GM12878 (cell line): ENCODE measurements at regions not wholly inside any gene's neighbourhood (a gene's known extent, or its start where the extent isn't known, plus 50 kb on each side); places are given as distances from the start of the nearest gene placed in this dataset.

Experiments
- ATAC-seq: fragments of 200-7000 bp; cut with Tn5 transposase; 3 replicates; pipeline ENCODE4 v1.9.1; 2020; ENCODE audit warnings: mild to moderate bottlenecking, moderate library complexity
- BruUV-seq: library from RNA; stranded (reverse); fragments of 400-500 nt; replicated peaks from 2 replicates; lab custom pipeline; 2021; lab: Mats Ljungman, UMichigan
- CTCF ChIA-PET: fragments of 300-600 bp; sonication (Branson Sonifier 250); formaldehyde crosslinking; extraction: SDS; loops from one replicate; lab custom pipeline; 2021; ENCODE audit warnings: inconsistent platforms; lab: Yijun Ruan, JAX
- POLR2A ChIA-PET: fragments of 350-600 bp; formaldehyde crosslinking; extraction: SDS; loops from one replicate; lab custom pipeline; 2021; ENCODE audit warnings: inconsistent platforms; lab: Charles Lee
- RAD21 ChIA-PET: fragments of 300-600 bp; sonication (Branson Sonifier 250); formaldehyde crosslinking; loops from one replicate; lab custom pipeline; 2023; ENCODE audit warnings: antibody characterized with exemption; ENCODE audit not compliant: unreplicated experiment; lab: Charles Lee
- SMC1A ChIA-PET: fragments of 300-600 bp; sonication (Branson Sonifier 250); formaldehyde crosslinking; loops from one replicate; lab custom pipeline; 2023; ENCODE audit not compliant: unreplicated experiment, uncharacterized antibody; lab: Charles Lee
- DNase-seq: peaks from one replicate; pipeline ENCODE4 v3.0.0-alpha.2; 2011; ENCODE audit warnings: low read depth, low spot score
- FAIRE-seq: peaks from 3 replicates; lab custom pipeline; 2011; peaks lifted over from hg19 to GRCh38; lab: Jason Lieb, UNC
- H2AFZ ChIP-seq: 2 replicates; pipeline ENCODE4 v1.6.0; 2011; ENCODE audit warnings: low read depth, low read length, control low read depth; ENCODE audit not compliant: control insufficient read depth
- H3K27ac ChIP-seq: 2 replicates; pipeline ENCODE4 v1.5.1; 2011; ENCODE audit warnings: control low read depth; ENCODE audit not compliant: control insufficient read depth, insufficient read depth
- H3K27me3 ChIP-seq, 2 experiments: replicated peaks in 1 of 2; 2 replicates each; pipeline versions ENCODE4 v1.6.0 to v1.6.1; 2011; ENCODE audit warnings: low read length in 1 of 2; ENCODE audit not compliant: control insufficient read depth in 2 of 2, insufficient read depth in 2 of 2
- H3K36me3 ChIP-seq, 2 experiments: 2 replicates each; pipeline ENCODE4 v1.5.1; 2011; ENCODE audit warnings: low read length in 1 of 2; ENCODE audit not compliant: control insufficient read depth in 2 of 2, insufficient read depth in 2 of 2
- H3K4me1 ChIP-seq: 2 replicates; pipeline ENCODE4 v1.6.1; 2011; ENCODE audit warnings: mild to moderate bottlenecking, low read length, moderate library complexity, mixed read lengths; ENCODE audit not compliant: control insufficient read depth, insufficient read depth
- H3K4me2 ChIP-seq: 2 replicates; pipeline ENCODE4 v1.6.0; 2011; ENCODE audit warnings: control low read depth; ENCODE audit not compliant: control insufficient read depth, insufficient read depth
- H3K4me3 ChIP-seq: fragments of 200-600 bp; sonication (generic); 2 replicates; pipeline ENCODE4 v1.5.1; 2016
- H3K79me2 ChIP-seq: 2 replicates; pipeline ENCODE4 v1.6.0; 2011; ENCODE audit warnings: low read length; ENCODE audit not compliant: control insufficient read depth, insufficient read depth
- H3K9ac ChIP-seq: 2 replicates; pipeline ENCODE4 v1.8.0; 2011; ENCODE audit warnings: low read length, control low read depth, mixed read lengths; ENCODE audit not compliant: control insufficient read depth, insufficient read depth
- H3K9me3 ChIP-seq: replicated peaks from 3 replicates; pipeline ENCODE4 v1.5.1; 2011; ENCODE audit warnings: mild to moderate bottlenecking, low read length; ENCODE audit not compliant: control insufficient read depth, insufficient read depth
- H4K20me1 ChIP-seq: 2 replicates; pipeline ENCODE4 v1.6.0; 2011; ENCODE audit not compliant: control insufficient read depth, insufficient read depth
- ASH2L ChIP-seq: fragments of 300-600, 200-600 bp; sonication (generic); IDR thresholded peaks from 2 replicates; pipeline ENCODE4 v1.6.1; 2017; ENCODE audit warnings: low read depth, mild to moderate bottlenecking, borderline replicate concordance
- EZH2 ChIP-seq: IDR thresholded peaks from 2 replicates; pipeline ENCODE4 v1.6.1; 2012; ENCODE audit warnings: low read depth, mild to moderate bottlenecking, control low read depth, inconsistent platforms, low read length, borderline replicate concordance; ENCODE audit not compliant: control insufficient read depth
- JUND ChIP-seq: IDR thresholded peaks from 2 replicates; pipeline ENCODE4 v1.6.1; 2012; ENCODE audit warnings: low read depth, mild to moderate bottlenecking, low read length, improper control_type of control experiment, moderate library complexity
- NFYA ChIP-seq: IDR thresholded peaks from 2 replicates; pipeline ENCODE4 v1.6.1; 2011; ENCODE audit warnings: low read depth, mild to moderate bottlenecking, low read length, improper control_type of control experiment, borderline replicate concordance
- POU2F2 ChIP-seq: IDR thresholded peaks from 3 replicates; pipeline ENCODE4 v1.6.1; 2011; ENCODE audit warnings: low read depth, mild to moderate bottlenecking, low read length, borderline replicate concordance
- SKIL ChIP-seq: fragments of 450-650 bp; IDR thresholded peaks from 2 replicates; pipeline ENCODE4 v1.6.1; 2017; ENCODE audit warnings: mild to moderate bottlenecking, low read depth, inconsistent platforms; ENCODE audit not compliant: poor library complexity, severe bottlenecking
- SPI1 ChIP-seq: IDR thresholded peaks from 2 replicates; pipeline ENCODE4 v1.6.1; 2011; ENCODE audit warnings: low read depth, mild to moderate bottlenecking, low read length, moderate library complexity, borderline replicate concordance; ENCODE audit not compliant: insufficient read depth
- TCF3 ChIP-seq: IDR thresholded peaks from 2 replicates; pipeline ENCODE4 v1.6.1; 2012; ENCODE audit warnings: low read depth, mild to moderate bottlenecking, low read length, borderline replicate concordance; ENCODE audit not compliant: insufficient read depth
- YBX1 ChIP-seq: fragments of 450-650 bp; IDR thresholded peaks from 2 replicates; pipeline ENCODE4 v1.6.1; 2016; ENCODE audit warnings: antibody characterized with exemption
- WGBS: methylation state at CpG from one replicate; pipeline ENCODE4 v1.1.6; 2016; ENCODE audit warnings: low lambda C conversion rate; ENCODE audit not compliant: insufficient replicate concordance, insufficient coverage; ENCODE audit errors: missing lambda C conversion rate; 5-methylcytosine and 5-hydroxymethylcytosine counted together
- in situ Hi-C: fragments of 300-500 bp; cut with MboI; formaldehyde crosslinking; loops from 9 replicates; pipeline ENCODE4 v1.14.3; 2018; ENCODE audit warnings: mixed read lengths
- intact Hi-C: fragments of 100-400 bp; cut with micrococcal nuclease; formaldehyde crosslinking; loops from one replicate; pipeline ENCODE4 v1.14.2; 2022; ENCODE audit not compliant: unreplicated experiment
- TF ChIP-seq, protein P1 (sequence below): fragments of 450-650 bp; IDR thresholded peaks from 2 replicates; pipeline ENCODE4 v1.6.1; 2017; ENCODE audit warnings: mild to moderate bottlenecking, moderate library complexity
- TF ChIP-seq, protein P2 (sequence below): IDR thresholded peaks from 2 replicates; pipeline ENCODE4 v1.6.1; 2011; ENCODE audit warnings: borderline replicate concordance, low read depth, mild to moderate bottlenecking, moderate library complexity, low read length; ENCODE audit not compliant: insufficient read depth, poor library complexity, severe bottlenecking

DNA sequence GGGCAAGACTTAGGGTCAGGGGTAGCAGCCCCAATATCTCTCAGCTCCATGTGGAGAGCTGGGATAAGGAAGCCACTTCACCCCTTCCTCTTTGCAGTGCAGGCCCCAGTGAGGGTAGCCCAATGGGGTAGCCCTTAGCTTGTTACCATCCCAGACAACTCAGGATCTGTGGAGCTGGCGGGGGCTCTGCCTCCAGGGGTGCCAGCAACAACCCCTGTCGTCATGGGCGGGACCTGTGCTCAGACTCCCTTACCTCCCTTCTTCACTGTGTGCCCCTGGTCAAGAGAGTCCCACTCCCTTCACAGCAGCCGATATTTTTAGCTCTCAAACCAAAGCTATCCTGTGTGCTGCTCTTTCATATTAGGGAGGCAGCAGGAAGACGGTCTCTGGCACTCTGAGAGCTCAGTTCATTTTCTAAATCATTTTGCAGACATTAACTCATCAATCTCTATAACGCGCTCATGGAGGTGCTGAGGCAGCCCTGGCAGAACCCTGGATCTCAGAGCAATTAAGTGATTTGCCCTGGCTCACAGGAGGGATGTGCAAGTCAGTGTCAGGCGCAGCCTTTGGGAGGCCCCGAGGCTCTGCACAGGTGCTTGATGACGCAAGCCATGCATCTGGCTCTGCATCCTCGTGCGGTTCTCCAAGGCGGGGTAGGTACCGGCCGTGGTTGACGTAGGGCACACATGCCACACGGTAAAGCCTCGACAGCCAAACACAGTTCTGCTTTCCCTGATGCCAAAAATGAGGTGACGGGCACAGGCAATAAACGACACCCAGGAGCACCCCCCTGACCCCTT is 357.6 kb downstream of the SHANK2 start:
- Histone ChIP-seq H3K9ac (no peak overlapping the region), H3K4me1 (no peaks in the 10 kb centered on the region), H3K4me2 (no peak overlapping the region), H3K36me3 (no peaks in the 10 kb centered on the region), H3K27me3 (no peaks in the 10 kb centered on the region), H3K79me2 (no peaks in the 10 kb centered on the region), H2AFZ (no peak overlapping the region), H3K27ac (no peak overlapping the region), H4K20me1 (no peaks in the 10 kb centered on the region), H3K9me3 (peaks cover 1% of the 10 kb centered on the region; the same call in 2 of the 3 replicates), H3K4me3 (no peak overlapping the region)
- WGBS: 37% methylated on average over 20 of the region's 20 CpGs
- FAIRE-seq (no peak), ATAC-seq (no peak), DNase-seq (no peak)
- intact Hi-C loops (no loop called here), in situ Hi-C loops (no loop called here)
- CTCF ChIA-PET: no interaction called here
- SMC1A ChIA-PET: no interaction called here
- BruUV-seq: no TSS peak
- POLR2A ChIA-PET: no interaction called here
- RAD21 ChIA-PET: no interaction called here
- no peak for TF ChIP-seq YBX1
- TF ChIP-seq, protein P1, sequence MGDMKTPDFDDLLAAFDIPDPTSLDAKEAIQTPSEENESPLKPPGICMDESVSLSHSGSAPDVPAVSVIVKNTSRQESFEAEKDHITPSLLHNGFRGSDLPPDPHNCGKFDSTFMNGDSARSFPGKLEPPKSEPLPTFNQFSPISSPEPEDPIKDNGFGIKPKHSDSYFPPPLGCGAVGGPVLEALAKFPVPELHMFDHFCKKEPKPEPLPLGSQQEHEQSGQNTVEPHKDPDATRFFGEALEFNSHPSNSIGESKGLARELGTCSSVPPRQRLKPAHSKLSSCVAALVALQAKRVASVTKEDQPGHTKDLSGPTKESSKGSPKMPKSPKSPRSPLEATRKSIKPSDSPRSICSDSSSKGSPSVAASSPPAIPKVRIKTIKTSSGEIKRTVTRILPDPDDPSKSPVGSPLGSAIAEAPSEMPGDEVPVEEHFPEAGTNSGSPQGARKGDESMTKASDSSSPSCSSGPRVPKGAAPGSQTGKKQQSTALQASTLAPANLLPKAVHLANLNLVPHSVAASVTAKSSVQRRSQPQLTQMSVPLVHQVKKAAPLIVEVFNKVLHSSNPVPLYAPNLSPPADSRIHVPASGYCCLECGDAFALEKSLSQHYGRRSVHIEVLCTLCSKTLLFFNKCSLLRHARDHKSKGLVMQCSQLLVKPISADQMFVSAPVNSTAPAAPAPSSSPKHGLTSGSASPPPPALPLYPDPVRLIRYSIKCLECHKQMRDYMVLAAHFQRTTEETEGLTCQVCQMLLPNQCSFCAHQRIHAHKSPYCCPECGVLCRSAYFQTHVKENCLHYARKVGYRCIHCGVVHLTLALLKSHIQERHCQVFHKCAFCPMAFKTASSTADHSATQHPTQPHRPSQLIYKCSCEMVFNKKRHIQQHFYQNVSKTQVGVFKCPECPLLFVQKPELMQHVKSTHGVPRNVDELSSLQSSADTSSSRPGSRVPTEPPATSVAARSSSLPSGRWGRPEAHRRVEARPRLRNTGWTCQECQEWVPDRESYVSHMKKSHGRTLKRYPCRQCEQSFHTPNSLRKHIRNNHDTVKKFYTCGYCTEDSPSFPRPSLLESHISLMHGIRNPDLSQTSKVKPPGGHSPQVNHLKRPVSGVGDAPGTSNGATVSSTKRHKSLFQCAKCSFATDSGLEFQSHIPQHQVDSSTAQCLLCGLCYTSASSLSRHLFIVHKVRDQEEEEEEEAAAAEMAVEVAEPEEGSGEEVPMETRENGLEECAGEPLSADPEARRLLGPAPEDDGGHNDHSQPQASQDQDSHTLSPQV: no peak
- no peak for TF ChIP-seq EZH2
- TF ChIP-seq TCF3: no peak
- TF ChIP-seq POU2F2: no peak
- no peak for TF ChIP-seq NFYA
- TF ChIP-seq, protein P2, sequence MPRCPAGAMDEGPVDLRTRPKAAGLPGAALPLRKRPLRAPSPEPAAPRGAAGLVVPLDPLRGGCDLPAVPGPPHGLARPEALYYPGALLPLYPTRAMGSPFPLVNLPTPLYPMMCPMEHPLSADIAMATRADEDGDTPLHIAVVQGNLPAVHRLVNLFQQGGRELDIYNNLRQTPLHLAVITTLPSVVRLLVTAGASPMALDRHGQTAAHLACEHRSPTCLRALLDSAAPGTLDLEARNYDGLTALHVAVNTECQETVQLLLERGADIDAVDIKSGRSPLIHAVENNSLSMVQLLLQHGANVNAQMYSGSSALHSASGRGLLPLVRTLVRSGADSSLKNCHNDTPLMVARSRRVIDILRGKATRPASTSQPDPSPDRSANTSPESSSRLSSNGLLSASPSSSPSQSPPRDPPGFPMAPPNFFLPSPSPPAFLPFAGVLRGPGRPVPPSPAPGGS: no peak
- no peak for TF ChIP-seq SKIL
- no peak for TF ChIP-seq JUND
- TF ChIP-seq SPI1: no peak
- TF ChIP-seq ASH2L: no peak
